DND-41 (cell line): ENCODE measurements at regions not wholly inside any gene's neighbourhood (a gene's known extent, or its start where the extent isn't known, plus 50 kb on each side); places are given as distances from the start of the nearest gene placed in this dataset.

Experiments
- ATAC-seq: fragments of 200-7000 bp; cut with Tn5 transposase; 3 replicates; pipeline ENCODE4 v1.9.1; 2021; ENCODE audit warnings: low read depth; ENCODE audit not compliant: insufficient read depth
- DNase-seq: peaks from one replicate; pipeline ENCODE4 v3.0.0-alpha.2; 2020
- H2AFZ ChIP-seq: 2 replicates; pipeline ENCODE4 v1.6.0; 2012; ENCODE audit warnings: low read depth, low read length
- H3K27ac ChIP-seq: 2 replicates; pipeline ENCODE4 v1.5.1; 2012; ENCODE audit warnings: low read length, inconsistent platforms
- H3K27me3 ChIP-seq: fragments of 200-600 bp; sonication (generic); 2 replicates; pipeline ENCODE4 v1.6.0; 2012; ENCODE audit warnings: low read length, mild to moderate bottlenecking, inconsistent platforms; ENCODE audit not compliant: insufficient read depth, poor library complexity
- H3K36me3 ChIP-seq: 2 replicates; pipeline ENCODE4 v1.5.1; 2012; ENCODE audit warnings: low read length, inconsistent platforms; ENCODE audit not compliant: insufficient read depth
- H3K4me1 ChIP-seq: 2 replicates; pipeline ENCODE4 v1.5.1; 2012; ENCODE audit warnings: mild to moderate bottlenecking, low read length; ENCODE audit not compliant: insufficient read depth
- H3K4me2 ChIP-seq: 2 replicates; pipeline ENCODE4 v1.6.0; 2012; ENCODE audit warnings: mild to moderate bottlenecking, moderate library complexity, low read length, inconsistent platforms; ENCODE audit not compliant: insufficient read depth
- H3K4me3 ChIP-seq, 2 experiments: fragments of 200-600 bp in 1 of 2; shearing (Covaris generic) in 1 of 2; 2 replicates each; pipeline ENCODE4 v1.5.1; 2012 to 2016; ENCODE audit warnings: inconsistent platforms in 2 of 2, low read length in 2 of 2, mild to moderate bottlenecking in 2 of 2, low read depth in 1 of 2, moderate library complexity in 1 of 2
- H3K79me2 ChIP-seq: 2 replicates; pipeline ENCODE4 v1.6.0; 2012; ENCODE audit warnings: low read length, inconsistent platforms; ENCODE audit not compliant: insufficient read depth
- H3K9ac ChIP-seq: 2 replicates; pipeline ENCODE4 v1.6.0; 2012; ENCODE audit warnings: low read depth, mild to moderate bottlenecking, inconsistent platforms, low read length, moderate library complexity
- H3K9me3 ChIP-seq: 2 replicates; pipeline ENCODE4 v1.5.1; 2012; ENCODE audit warnings: low read length, moderate library complexity, mild to moderate bottlenecking, inconsistent platforms; ENCODE audit not compliant: insufficient read depth, severe bottlenecking
- H4K20me1 ChIP-seq: 2 replicates; pipeline ENCODE4 v1.6.0; 2012; ENCODE audit warnings: low read length; ENCODE audit not compliant: insufficient read depth
- CTCF ChIP-seq: IDR thresholded peaks from 2 replicates; pipeline ENCODE4 v1.5.1; 2012; ENCODE audit warnings: borderline replicate concordance, low read length, moderate library complexity, mild to moderate bottlenecking; ENCODE audit not compliant: poor library complexity, severe bottlenecking; ENCODE audit errors: extremely low read depth
- EZH2 ChIP-seq: IDR thresholded peaks from 3 replicates; pipeline ENCODE4 v1.6.1; 2012; ENCODE audit warnings: borderline replicate concordance, low read depth, mild to moderate bottlenecking, moderate library complexity, low read length, inconsistent platforms; ENCODE audit not compliant: severe bottlenecking

GRCh38 chr17:77311371-77311981 lies 170.7 kb downstream of the SEC14L1 start:
- no peak for TF ChIP-seq EZH2
- Histone ChIP-seq H2AFZ (no peak overlapping the region), H3K27ac (no peak overlapping the region), H3K9me3 (no peaks in the 10 kb centered on the region), H3K4me3 (no peak overlapping the region), H3K36me3 (no peaks in the 10 kb centered on the region), H3K27me3 (no peaks in the 10 kb centered on the region), H3K9ac (no peak overlapping the region), H3K4me2 (no peak overlapping the region), H4K20me1 (no peaks in the 10 kb centered on the region), H3K4me1 (no peaks in the 10 kb centered on the region), H3K79me2 (no peaks in the 10 kb centered on the region)
- DNase-seq, result no peak
- no peak for ATAC-seq

- no peak for DNase-seq
- Histone ChIP-seq H3K4me2 (no peak overlapping the region), H2AFZ (no peak overlapping the region), H3K9ac (no peak overlapping the region), H4K20me1 (no peaks in the 10 kb centered on the region), H3K4me1 (no peaks in the 10 kb centered on the region), H3K79me2 (no peaks in the 10 kb centered on the region), H3K36me3 (no peaks in the 10 kb centered on the region), H3K27me3 (no peaks in the 10 kb centered on the region), H3K27ac (no peak overlapping the region), H3K9me3 (no peaks in the 10 kb centered on the region), H3K4me3 (no peak overlapping the region)
- no peak for ATAC-seq
- no peak for TF ChIP-seq EZH2
- no peak for TF ChIP-seq CTCF
These were observed 171.4 kb downstream of the SEC14L1 start for GRCh38 chr17:77312061-77312701.

- no peak for DNase-seq
- no peak overlapping the region for H3K4me2 ChIP-seq
These were observed 172.2 kb downstream of the SEC14L1 start for GRCh38 chr17:77312786-77313599.

More at GRCh38 chr17:77312786-77313599, 172.2 kb downstream of the SEC14L1 start:
- H3K9me3 ChIP-seq, result no peaks in the 10 kb centered on the region
- no peak overlapping the region for H3K4me3 ChIP-seq
- no peaks in the 10 kb centered on the region for H3K27me3 ChIP-seq
- TF ChIP-seq EZH2 (no peak), CTCF (no peak)
- no peaks in the 10 kb centered on the region for H4K20me1 ChIP-seq
- H3K9ac ChIP-seq, result no peak overlapping the region
- no peak overlapping the region for H2AFZ ChIP-seq
- H3K79me2 ChIP-seq, result no peaks in the 10 kb centered on the region
- H3K27ac ChIP-seq, result no peak overlapping the region
- ATAC-seq, result no peak
- no peaks in the 10 kb centered on the region for H3K4me1 ChIP-seq
- H3K36me3 ChIP-seq, result no peaks in the 10 kb centered on the region
